ENCODE measurements at regions not wholly inside any gene's neighbourhood (a gene's known extent, or its start where the extent isn't known, plus 50 kb on each side); places are given as distances from the start of the nearest gene placed in this dataset.

- TF ChIP-seq CTCF (IDR thresholded peaks at IDR 0.05) (peak; percentile 43 to 66 (median 62)), POLR2A (IDR thresholded peaks at IDR 0.05) (no peak), EP300 (IDR thresholded peaks at IDR 0.05) (no peak)
These were observed 753.9 kb downstream of the OLFM4 start for GRCh38 chr13:53782488-53782961.

Data from tibial nerve (tissue), 4 donors.